22Rv1 (cell line): ENCODE measurements at regions not wholly inside any gene's neighbourhood (a gene's known extent, or its start where the extent isn't known, plus 50 kb on each side); places are given as distances from the start of the nearest gene placed in this dataset.

Source experiments
- ZFX ChIP-seq: fragments of 450-650 bp; IDR thresholded peaks from 2 replicates; pipeline ENCODE4 v1.6.1; 2017; ENCODE audit warnings: antibody characterized with exemption, borderline replicate concordance
- TF ChIP-seq, protein P1 (sequence below): fragments of 450-650 bp; IDR thresholded peaks from 2 replicates; pipeline ENCODE4 v1.5.1; 2017; ENCODE audit warnings: mild to moderate bottlenecking

DNA sequence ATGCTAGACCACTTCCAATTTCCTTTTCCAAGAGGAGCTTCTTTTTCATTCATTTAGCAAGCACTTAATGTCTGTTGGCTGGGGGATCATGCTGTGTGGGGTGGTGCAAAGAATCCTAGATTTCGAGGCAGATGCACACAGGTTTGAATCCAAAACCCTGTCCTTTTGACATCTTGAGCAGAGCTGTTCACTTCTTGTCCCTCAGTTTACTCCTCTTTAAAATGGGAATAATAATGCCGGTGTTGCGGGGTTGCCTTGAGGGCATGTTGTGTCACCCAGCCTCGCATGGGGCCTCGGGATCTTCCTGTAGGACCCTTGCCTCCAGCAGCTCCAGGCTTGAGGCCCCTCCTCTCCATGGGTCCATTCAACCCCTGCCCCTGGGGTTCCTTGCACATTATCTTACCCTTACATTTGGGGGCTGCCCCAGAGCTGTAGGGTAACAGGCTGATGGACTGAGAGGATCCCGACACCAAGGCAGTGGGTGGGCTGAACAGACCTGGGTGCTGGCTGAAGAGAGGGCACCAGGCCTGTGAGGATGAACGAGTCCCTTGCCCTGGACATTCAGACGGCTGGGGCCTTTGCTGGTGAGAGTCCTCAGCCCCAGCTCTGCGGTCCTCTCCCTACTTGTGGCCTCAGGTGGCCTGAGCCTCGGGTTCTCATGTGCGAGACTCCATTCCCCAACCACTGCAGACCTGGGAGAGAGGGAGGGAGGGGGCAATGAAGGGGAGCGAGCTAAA is 145.8 kb downstream of the BARX1 start:
- TF ChIP-seq, protein P1, sequence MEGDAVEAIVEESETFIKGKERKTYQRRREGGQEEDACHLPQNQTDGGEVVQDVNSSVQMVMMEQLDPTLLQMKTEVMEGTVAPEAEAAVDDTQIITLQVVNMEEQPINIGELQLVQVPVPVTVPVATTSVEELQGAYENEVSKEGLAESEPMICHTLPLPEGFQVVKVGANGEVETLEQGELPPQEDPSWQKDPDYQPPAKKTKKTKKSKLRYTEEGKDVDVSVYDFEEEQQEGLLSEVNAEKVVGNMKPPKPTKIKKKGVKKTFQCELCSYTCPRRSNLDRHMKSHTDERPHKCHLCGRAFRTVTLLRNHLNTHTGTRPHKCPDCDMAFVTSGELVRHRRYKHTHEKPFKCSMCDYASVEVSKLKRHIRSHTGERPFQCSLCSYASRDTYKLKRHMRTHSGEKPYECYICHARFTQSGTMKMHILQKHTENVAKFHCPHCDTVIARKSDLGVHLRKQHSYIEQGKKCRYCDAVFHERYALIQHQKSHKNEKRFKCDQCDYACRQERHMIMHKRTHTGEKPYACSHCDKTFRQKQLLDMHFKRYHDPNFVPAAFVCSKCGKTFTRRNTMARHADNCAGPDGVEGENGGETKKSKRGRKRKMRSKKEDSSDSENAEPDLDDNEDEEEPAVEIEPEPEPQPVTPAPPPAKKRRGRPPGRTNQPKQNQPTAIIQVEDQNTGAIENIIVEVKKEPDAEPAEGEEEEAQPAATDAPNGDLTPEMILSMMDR: no peak
- no peak for TF ChIP-seq ZFX
